HK-2 (cell line): ENCODE measurements at regions not wholly inside any gene's neighbourhood (a gene's known extent, or its start where the extent isn't known, plus 50 kb on each side); places are given as distances from the start of the nearest gene placed in this dataset.
"Not testable (repeated sequence)": the region's sequence is repeated elsewhere in the genome, so short reads cannot be mapped to it uniquely, and the experiment has no call there.

Experiments used
- DNase-seq: peaks from one replicate; pipeline ENCODE4 v3.0.0-alpha.2; 2018; ENCODE audit not compliant: unreplicated experiment

DNA sequence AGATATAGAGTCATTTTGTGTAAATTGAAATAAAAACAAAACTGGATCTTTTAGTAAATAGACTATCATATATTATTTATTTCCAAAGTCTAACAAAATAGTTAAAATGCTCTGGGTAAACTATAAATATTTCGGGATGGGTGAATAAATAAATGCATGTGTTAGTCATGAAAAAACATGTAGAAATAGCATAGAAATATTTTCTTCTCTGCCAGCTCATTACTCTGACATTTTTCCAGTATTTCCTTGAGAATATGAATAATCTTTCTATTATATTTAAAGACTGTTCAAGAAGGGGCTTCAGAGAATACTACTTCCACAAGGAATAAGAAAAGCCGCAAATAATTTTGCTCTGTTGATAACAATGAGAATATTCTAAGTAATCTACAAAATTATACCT, 880.4 kb downstream of the TRIB2 start:
- DNase-seq: no peak

DNA sequence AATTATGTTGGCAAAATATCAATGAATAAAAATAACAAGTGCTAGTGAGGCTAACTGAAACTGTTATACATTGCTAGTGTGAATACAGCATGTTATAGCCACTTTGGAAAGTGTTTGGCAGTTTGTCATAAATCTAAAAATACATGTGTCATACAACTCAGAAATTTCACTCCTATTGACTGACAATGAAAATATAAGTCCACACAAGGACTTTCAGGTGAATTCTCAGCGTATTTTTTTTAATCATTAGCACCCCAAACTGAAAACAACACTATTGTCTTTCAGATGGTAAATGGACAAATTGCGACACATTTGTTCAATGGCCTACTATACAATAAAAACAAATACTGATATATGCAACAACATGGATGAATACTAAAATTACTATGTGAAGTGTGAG, 884.8 kb downstream of the TRIB2 start:
- DNase-seq: no peak

- no peak for DNase-seq
These were observed 888.4 kb downstream of the TRIB2 start for GRCh38 chr2:13604951-13605661.

DNA sequence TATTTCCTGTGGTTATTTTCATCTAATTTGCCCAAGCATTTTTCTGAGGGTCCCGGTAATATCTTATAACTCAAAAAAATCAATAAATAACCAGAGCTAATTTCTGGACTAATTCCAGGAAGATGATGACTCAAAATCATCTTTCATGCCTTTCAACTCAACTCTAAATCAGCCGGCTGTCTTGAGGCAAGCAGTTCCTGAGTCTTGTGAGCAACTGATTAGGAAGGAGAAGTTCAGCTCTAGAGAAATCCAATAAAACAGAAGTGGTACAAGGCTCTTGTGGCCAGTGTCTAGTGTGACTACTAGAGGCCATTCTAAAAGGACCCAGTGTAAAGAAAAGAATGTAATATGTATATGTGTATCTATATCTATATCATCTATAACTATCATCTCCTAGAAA, 890.4 kb downstream of the TRIB2 start:
- DNase-seq: no peak

- DNase-seq: no peak
These were observed 895.2 kb downstream of the TRIB2 start for GRCh38 chr2:13611939-13612338.

DNA sequence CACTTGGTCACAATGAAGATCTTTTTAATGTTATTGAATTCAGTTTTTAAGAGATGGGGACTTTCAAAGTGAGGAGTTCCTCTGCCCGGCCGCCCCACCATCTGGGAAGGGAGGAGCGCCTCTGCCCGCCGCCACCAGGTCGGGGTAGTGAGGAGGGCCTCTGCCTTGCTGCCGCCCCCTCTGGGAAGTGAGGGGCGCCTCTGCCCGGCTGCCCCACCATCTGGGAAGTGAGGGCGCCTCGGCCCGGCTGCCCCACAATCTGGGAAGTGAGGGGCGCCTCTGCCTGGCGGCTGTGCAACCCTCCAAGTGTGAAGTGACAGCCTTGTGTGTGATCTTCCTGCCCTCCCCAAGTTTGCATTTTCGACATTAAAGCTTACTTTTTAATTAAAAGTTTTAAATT, 899.3 kb downstream of the TRIB2 start:
- DNase-seq: no peak

- DNase-seq: no peak
These were observed 899.9 kb downstream of the TRIB2 start for GRCh38 chr2:13616616-13617015.

DNA sequence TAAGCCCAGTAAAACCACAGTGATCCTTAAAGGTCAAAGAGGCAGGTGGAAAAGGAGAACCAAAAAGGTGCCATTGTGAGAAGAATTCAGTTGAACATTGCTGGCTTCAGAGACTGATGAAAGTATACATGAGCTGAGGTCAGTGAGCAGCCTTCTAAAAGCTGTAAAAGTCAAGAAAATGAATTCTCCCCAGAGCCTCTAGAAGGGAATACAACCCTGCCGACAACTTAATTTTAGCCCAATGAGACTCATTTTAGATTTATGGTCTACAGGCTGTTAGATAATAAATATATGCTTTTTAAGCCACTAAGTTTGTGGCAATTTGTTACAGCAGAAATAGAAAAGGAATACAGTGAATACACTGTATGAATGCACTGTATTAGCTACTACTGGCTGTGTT, 911.4 kb downstream of the TRIB2 start:
- DNase-seq: no peak

DNA sequence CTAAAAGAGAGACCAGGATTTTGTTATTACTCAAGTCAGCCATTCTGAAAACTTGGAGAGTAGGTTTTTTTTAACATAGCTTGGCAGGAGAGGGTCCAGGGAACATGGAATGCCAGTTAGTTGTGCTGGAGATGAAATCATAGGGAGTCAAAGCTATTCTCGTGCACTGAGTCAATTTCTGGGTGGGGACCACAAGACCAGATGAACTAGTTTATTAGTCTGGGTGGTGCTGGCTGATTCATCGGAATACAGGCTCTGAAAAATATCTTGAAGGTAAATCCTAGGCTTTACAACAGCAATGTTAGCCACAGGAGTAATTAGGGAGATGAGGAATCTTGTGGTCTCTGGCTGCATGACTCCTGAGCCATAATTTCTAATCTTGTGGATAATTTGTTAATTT, 921.4 kb downstream of the TRIB2 start:
- DNase-seq: no peak

DNA sequence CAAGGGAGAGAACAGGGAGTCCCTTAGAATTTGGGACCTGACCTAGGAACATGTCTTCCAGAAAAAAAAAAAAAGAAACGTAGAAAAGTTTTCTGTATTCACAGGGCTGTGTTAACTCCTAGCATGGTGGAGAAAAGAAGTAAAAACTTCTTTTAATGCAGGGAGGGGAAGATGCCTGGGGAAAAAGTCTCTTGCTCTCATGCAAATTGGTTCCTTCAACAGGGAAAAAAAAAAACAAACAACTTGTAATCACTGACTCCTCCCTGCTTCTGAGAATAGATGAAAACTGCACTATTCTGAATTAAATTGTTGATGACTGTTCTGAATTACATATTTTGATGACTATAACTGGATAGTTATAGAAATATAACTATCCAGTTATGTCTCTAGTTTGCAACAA, 933.2 kb downstream of the TRIB2 start:
- DNase-seq: no peak

DNA sequence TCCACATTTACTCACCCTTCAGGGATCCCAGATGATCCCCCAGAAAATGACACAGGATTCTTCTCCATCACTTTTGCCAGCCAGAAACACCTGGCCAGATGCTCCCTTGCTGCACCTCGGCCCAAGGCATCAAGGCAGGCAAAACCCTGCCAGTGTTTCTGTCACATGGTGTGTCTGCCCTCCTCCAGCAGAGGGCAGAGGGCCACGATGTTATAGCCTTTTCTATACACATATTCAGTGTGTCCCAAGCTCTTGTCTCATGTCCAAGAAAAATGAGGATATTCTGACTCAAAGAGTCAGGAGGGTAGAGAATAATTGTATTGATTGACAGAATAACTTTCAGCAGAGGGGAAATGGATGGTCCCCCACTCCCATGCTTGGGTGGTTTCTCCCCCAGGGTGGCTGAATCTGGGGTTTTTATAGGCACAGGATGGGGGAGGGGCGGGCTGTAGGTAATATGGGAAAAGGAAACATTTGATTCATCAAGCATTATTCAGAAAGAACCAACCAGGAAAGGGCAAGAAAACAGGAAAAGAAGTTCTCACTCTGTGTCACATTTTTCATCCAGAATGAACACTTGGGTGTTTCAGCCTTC, 933.9 kb downstream of the TRIB2 start:
- DNase-seq: no peak

DNA sequence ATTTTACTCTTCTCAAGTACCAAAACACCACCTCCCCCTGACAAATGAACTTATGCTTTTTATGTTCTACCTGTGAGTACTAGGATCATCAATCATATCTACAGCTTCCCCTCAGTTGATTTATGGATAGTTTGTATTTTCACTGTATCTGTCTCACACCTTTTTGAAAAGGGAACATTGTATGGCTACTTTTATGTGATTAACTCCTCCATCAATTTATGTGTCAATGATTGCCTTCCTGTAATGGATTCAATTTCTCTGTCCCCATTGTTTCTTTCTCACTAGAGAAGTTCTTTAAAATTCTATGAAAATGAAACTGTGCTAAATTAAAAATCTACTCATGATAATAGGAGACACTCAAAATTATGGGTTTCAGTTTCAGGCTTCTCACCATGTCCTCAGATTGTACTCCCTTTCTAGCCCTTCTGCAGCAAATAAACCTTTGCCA, 935.0 kb downstream of the TRIB2 start:
- DNase-seq: no peak

- peak; percentile 2 for DNase-seq
These were observed 936.0 kb downstream of the TRIB2 start for GRCh38 chr2:13652531-13653313.

GRCh38 chr2:13654416-13654815, 937.7 kb downstream of the TRIB2 start:
- no peak for DNase-seq

- DNase-seq: no peak
These were observed 943.5 kb downstream of the TRIB2 start for GRCh38 chr2:13660231-13660630.

- no peak for DNase-seq
These were observed 945.3 kb downstream of the TRIB2 start for GRCh38 chr2:13662055-13662454.

- no peak for DNase-seq
These were observed 950.1 kb downstream of the TRIB2 start for GRCh38 chr2:13666582-13667414.

- DNase-seq: no peak
These were observed 950.6 kb downstream of the TRIB2 start for GRCh38 chr2:13667415-13667757.

DNA sequence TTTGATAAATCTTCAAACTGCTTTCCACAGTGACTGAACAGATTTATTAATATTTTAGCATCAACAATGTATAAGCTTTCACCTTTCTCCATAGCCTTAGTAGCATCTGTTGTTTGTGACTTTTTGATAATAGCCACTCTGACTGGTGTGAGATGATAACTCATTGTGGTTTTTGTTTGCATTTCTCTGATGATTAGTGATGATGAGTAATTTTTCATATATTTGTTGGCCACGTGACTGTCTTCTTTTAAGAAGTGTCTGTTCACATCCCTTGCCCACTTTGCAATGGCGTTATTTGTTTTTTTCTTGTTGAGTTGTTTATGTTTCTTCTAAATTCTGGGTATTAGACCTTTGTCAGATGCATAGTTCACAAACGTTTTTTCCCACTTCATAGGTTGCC, 952.9 kb downstream of the TRIB2 start:
- no peak for DNase-seq

- not testable (repeated sequence) for DNase-seq
These were observed 957.1 kb downstream of the TRIB2 start for GRCh38 chr2:13673821-13674220.

DNA sequence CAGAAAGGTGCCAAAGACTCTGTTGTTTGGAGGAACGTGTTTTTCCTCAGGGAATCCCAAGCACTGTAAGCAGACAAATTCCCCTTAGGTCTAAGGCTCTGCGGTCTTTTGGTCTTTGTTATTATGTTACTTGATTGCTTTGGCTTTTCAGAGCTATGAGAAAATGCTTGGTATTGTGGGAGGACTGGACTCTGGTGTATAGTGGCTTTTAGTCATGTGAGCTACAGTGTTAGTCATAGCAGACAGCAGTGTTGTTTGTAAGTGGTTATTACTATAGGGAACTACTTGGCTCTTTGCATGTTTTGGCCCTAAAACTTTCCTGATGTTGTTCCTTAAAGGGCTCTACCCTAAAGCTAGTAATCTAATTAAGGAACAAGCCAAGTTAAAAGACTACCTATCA, 956.2 kb upstream of the LRATD1 start:
- DNase-seq: no peak

GRCh38 chr2:13681936-13682335, 950.6 kb upstream of the LRATD1 start:
- no peak for DNase-seq
